SKM-1 treated with dmso at 0.1 percent for 144 hours (cell line): ENCODE measurements at regions not wholly inside any gene's neighbourhood (a gene's known extent, or its start where the extent isn't known, plus 50 kb on each side); places are given as distances from the start of the nearest gene placed in this dataset.

Source experiments
- DNase-seq: peaks from one replicate; lab custom pipeline; 2025; ENCODE audit not compliant: unreplicated experiment; lab: John Stamatoyannopoulos, UW

GRCh38 chr4:45647823-45648222 lies 476.0 kb downstream of the GABRG1 start:
- DNase-seq = no peak

GRCh38 chr4:45646885-45647590 lies 476.8 kb downstream of the GABRG1 start:
- DNase-seq = no peak

DNA sequence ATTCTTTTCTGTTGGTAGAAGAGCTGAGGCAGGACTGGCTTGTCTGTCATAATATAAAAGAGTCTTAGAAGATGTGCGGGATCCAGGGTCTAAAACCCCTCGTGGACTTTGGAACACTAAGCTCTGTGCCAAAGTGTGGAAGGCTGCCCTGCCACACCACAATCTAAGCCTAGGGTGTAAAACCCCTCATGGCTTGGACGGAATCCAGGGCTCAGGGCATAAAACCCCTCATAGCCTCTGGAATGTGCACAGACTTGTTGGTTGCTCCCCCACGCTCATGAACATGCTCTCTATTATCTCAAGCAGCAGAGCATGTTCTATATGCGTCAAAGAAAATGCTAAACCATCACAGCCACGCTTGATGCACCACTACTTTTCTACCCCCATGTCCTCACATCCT lies 483.6 kb downstream of the GABRG1 start:
- DNase-seq = no peak

DNA sequence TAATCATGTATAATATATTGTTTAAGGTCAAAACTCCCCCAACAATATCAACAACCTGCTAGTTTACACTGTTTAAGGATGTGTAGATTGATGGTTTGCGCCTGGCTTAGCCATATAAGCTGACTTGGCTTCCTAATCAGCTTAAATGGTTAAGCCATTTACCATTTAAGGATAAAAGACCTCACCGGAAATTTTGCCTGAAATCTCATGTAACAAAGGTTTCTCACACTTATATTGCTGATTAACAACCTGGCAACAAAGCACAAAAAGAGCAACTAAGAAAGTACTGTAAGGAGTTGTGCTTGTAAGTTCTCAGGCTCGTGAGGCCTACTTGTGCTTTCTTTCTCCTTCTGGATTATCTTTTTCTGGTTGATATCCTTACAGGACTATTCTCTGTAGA lies 485.2 kb downstream of the GABRG1 start:
- DNase-seq = no peak

GRCh38 chr4:45636175-45636574 lies 487.7 kb downstream of the GABRG1 start:
- no peak for DNase-seq

DNA sequence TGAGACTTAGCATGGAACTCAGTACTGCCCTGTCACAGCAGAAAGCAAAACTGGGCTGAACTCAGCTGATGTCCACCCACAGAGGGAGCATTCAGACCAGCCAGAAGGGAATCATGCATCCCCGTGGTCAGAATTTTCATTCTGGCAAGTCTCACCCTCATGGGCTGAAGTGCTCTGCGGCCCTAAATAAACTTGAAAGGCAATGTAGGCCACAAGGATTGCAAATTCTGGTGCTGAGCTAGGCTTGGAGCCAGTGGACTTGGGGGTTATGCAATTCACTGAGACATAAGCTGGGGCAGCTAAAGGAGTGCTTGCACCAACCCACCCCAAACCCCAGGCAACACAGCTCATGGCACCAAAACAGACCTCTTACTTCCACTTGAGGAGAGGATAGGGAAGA lies 494.1 kb downstream of the GABRG1 start:
- no peak for DNase-seq

DNA sequence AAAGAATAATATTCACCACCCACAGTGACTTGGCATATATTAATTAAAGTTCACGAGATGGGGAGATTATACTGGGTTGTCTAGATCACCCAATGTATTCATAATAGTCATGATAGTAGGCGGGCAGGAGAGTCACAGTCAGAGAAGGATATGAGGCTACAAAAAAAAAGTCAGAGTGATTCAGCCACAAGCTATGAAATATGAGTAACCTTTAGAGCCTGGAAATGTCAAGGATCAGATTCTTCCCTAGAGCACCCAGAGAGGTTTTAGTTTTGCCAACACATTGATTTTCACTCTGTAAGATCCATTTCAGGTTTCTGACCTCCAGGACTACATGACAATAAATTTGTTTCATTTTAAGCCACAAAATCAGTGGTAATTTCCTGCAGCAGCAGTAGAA lies 501.9 kb downstream of the GABRG1 start:
- no peak for DNase-seq

GRCh38 chr4:45620808-45621207 lies 503.0 kb downstream of the GABRG1 start:
- no peak for DNase-seq

GRCh38 chr4:45596379-45597101 lies 527.3 kb downstream of the GABRG1 start:
- DNase-seq = no peak

GRCh38 chr4:45580334-45580733 lies 543.5 kb downstream of the GABRG1 start:
- DNase-seq = no peak

DNA sequence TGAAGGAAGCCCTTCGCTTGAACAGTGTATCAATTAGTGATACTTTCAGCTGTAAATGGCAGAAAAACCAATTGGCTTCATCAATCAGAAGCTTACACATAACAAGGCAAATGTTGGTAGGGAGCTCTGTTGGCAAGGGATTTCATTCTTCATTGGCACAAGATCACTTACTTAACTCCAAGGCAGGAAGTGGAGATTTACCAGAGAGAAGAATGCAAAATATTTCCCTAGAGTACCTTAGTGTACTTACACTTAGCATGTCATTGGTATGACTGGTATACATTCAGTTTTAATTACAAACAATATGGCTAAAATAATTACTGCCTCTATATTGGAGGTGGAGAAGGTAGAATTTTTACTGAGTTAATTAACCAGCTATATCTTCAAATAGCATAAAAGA lies 545.0 kb downstream of the GABRG1 start:
- DNase-seq = no peak

DNA sequence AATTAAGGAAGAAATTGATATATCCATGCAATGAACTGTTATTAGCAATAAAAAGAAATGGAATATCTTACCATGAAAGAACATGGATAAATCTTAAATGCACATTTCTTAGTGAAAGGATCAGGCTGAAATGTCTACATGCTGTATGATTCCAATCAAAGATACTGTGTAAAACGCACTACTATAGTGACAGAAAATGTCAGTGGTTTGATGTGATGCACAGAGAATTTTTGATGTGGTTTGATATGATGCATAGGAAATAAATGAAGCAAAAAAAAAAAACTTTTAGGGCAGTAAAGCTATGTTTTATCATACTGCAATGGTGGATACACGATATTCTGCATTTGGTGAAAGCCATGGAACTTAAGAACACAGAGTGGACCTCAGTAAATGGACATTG lies 547.6 kb downstream of the GABRG1 start:
- no peak for DNase-seq

GRCh38 chr4:45569619-45570018 lies 554.2 kb downstream of the GABRG1 start:
- no peak for DNase-seq

DNA sequence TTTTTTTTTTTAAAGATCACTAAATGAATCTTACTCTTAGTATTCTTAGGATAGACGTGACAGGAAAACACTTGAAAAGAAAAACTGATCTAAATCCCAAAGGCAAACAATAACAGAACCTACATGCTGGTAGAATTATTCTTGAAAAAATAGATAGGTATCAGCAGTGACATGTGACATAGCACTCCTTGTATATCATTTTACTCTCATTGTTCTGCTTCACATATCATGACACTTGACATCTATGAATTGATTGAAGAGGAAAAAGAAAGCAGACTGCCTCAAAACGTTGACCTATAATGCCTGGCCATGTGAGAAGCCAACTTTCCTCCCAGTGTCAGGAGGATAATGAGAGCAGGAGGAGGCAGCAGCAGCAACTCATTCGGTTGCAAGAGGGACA lies 555.2 kb downstream of the GABRG1 start:
- DNase-seq = no peak

- DNase-seq = no peak
These were observed 556.8 kb downstream of the GABRG1 start for GRCh38 chr4:45566896-45567603.

DNA sequence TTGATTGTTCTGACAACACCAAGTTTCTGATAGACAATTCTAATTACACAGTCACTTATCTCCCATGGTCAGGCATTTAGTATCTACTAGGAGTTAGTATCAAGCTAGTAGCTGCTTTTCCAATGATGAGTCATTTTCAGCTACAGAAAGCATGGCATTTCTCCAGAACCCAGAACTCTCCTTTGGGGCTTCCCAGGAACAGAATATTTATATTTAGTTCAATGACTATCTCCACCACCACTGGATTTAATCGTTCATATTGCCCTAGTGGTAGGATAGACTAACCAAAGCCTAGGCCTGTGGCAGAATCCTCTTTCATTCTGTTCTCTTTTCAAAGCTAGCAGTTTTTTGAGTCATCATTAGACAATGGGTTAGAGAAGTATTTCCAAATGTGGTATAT lies 569.4 kb downstream of the GABRG1 start:
- DNase-seq = no peak

GRCh38 chr4:45550766-45551366 lies 573.0 kb downstream of the GABRG1 start:
- no peak for DNase-seq

GRCh38 chr4:45539142-45539814 lies 584.6 kb downstream of the GABRG1 start:
- no peak for DNase-seq

GRCh38 chr4:45530498-45530897 lies 593.4 kb downstream of the GABRG1 start:
- no peak for DNase-seq

DNA sequence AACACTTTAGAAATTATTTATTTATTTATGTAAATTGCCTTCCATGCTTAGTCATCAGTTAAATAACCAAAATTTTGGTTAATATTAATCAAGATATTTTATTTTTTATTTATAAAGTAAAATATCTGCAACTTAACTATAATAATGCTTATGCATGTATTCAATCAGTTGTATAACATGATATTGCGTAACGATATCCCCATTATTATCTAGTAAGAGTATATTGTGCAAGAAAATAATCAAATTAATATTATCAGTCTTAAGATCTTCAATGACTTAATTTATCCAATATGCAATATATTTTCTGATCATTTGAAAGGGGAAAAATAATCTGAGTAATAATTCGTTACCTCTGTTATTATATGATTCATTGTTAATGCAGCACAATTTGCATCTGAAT lies 596.7 kb downstream of the GABRG1 start:
- no peak for DNase-seq

DNA sequence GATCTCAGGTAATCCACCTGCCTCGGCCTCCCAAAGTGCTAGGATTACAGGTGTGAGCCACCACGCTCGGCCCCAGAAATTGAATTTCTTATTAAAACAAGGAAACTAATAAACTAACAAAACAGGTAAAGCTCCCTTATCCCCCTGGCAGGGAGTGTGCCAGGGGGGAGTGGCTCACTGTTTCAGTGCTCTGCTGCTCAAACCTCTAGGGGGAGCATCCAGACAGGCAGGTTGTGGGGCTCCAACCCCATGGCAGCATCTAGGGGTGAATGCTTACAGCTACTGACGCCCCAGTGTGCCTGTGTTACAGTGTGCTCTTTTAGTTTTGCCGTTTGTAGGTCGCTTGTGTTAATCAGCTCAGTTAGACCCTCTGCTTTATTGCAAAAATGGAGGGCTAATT lies 605.0 kb downstream of the GABRG1 start:
- no peak for DNase-seq
